ENCODE measurements at regions not wholly inside any gene's neighbourhood (a gene's known extent, or its start where the extent isn't known, plus 50 kb on each side); places are given as distances from the start of the nearest gene placed in this dataset.
"Not testable (repeated sequence)": the region's sequence is repeated elsewhere in the genome, so short reads cannot be mapped to it uniquely, and the experiment has no call there.

- DNase-seq: no peak
Measured at GRCh38 chr14:86772075-86772474, 1220.9 kb downstream of the GALC start.

GRCh38 chr14:86770186-86770585 is 1222.8 kb downstream of the GALC start:
- no peak for DNase-seq

- no peak for DNase-seq
Measured at GRCh38 chr14:86766469-86766868, 1226.5 kb downstream of the GALC start.

- DNase-seq: no peak
Measured at GRCh38 chr14:86761611-86762010, 1231.4 kb downstream of the GALC start.

GRCh38 chr14:86756521-86757190 is 1226.7 kb downstream of the FLRT2 start:
- DNase-seq: no peak

GRCh38 chr14:86750488-86750887 is 1220.5 kb downstream of the FLRT2 start:
- not testable (repeated sequence) for DNase-seq

- no peak for DNase-seq
Measured at GRCh38 chr14:86739761-86740160, 1209.8 kb downstream of the FLRT2 start.

- not testable (repeated sequence) for DNase-seq
Measured at GRCh38 chr14:86731427-86731826, 1201.5 kb downstream of the FLRT2 start.

GRCh38 chr14:86723254-86723624 is 1193.3 kb downstream of the FLRT2 start:
- no peak for DNase-seq

GRCh38 chr14:86722612-86723253 is 1192.8 kb downstream of the FLRT2 start:
- no peak for DNase-seq

- DNase-seq: no peak
Measured at GRCh38 chr14:86714575-86714974, 1184.6 kb downstream of the FLRT2 start.

GRCh38 chr14:86714153-86714552 is 1184.2 kb downstream of the FLRT2 start:
- no peak for DNase-seq

GRCh38 chr14:86712727-86713126 is 1182.8 kb downstream of the FLRT2 start:
- DNase-seq: no peak

GRCh38 chr14:86712176-86712575 is 1182.2 kb downstream of the FLRT2 start:
- DNase-seq: no peak

- DNase-seq: no peak
Measured at GRCh38 chr14:86708846-86709339, 1178.9 kb downstream of the FLRT2 start.

GRCh38 chr14:86707071-86707470 is 1177.1 kb downstream of the FLRT2 start:
- DNase-seq: no peak

- DNase-seq: no peak
Measured at GRCh38 chr14:86683561-86683960, 1153.6 kb downstream of the FLRT2 start.

- DNase-seq: no peak
Measured at GRCh38 chr14:86675059-86675458, 1145.1 kb downstream of the FLRT2 start.

GRCh38 chr14:86673523-86673969 is 1143.6 kb downstream of the FLRT2 start:
- DNase-seq: no peak

GRCh38 chr14:86672080-86672479 is 1142.1 kb downstream of the FLRT2 start:
- DNase-seq: no peak

- no peak for DNase-seq
Measured at GRCh38 chr14:86665975-86666374, 1136.0 kb downstream of the FLRT2 start.

- no peak for DNase-seq
Measured at GRCh38 chr14:86662334-86662733, 1132.4 kb downstream of the FLRT2 start.

GRCh38 chr14:86654558-86655184 is 1124.7 kb downstream of the FLRT2 start:
- DNase-seq: no peak

GRCh38 chr14:86652526-86652925 is 1122.6 kb downstream of the FLRT2 start:
- no peak for DNase-seq
